CD14-positive monocyte (primary cell): ENCODE measurements at regions not wholly inside any gene's neighbourhood (a gene's known extent, or its start where the extent isn't known, plus 50 kb on each side); places are given as distances from the start of the nearest gene placed in this dataset.

ENCODE experiments used
- DNase-seq, 3 donors: peaks; one replicate each; pipeline ENCODE4 v3.0.0-alpha.2; 2011 to 2022
- H2AFZ ChIP-seq: 2 replicates; pipeline ENCODE4 v1.6.0; 2012; ENCODE audit warnings: mild to moderate bottlenecking, low read depth, low read length, inconsistent platforms; ENCODE audit not compliant: insufficient read depth, poor library complexity, severe bottlenecking
- H3K27ac ChIP-seq, 2 donors: 1 replicate in 1 of 2; 2 replicates in 1 of 2; pipeline ENCODE4 v1.5.1; 2012 to 2013; ENCODE audit warnings: low read length in 2 of 2, control low read depth in 1 of 2, inconsistent platforms in 1 of 2, low read depth in 1 of 2, mild to moderate bottlenecking in 1 of 2
- H3K27me3 ChIP-seq, 2 donors: one replicate each; pipeline versions ENCODE4 v1.6.0 to v1.6.1; 2011 to 2013; ENCODE audit warnings: low read length in 2 of 2; ENCODE audit not compliant: control insufficient read depth in 2 of 2, insufficient read depth in 2 of 2
- H3K36me3 ChIP-seq, 2 donors: replicated peaks in 1 of 2; 1 replicate in 1 of 2; 2 replicates in 1 of 2; pipeline versions ENCODE4 v1.5.1 to v1.6.1; 2012 to 2013; ENCODE audit warnings: low read length in 2 of 2, control low read depth in 1 of 2, inconsistent platforms in 1 of 2, mild to moderate bottlenecking in 1 of 2; ENCODE audit not compliant: insufficient read depth in 2 of 2, control insufficient read depth in 1 of 2
- H3K4me1 ChIP-seq, 2 donors: 1 replicate in 1 of 2; 2 replicates in 1 of 2; pipeline versions ENCODE4 v1.5.1 to v1.6.1; 2012 to 2013; ENCODE audit warnings: low read length in 2 of 2, control low read depth in 1 of 2, inconsistent platforms in 1 of 2, mild to moderate bottlenecking in 1 of 2, moderate library complexity in 1 of 2; ENCODE audit not compliant: insufficient read depth in 2 of 2, control insufficient read depth in 1 of 2
- H3K4me2 ChIP-seq: replicated peaks from 2 replicates; pipeline ENCODE3; 2012; ENCODE audit warnings: low read length, moderate library complexity, mild to moderate bottlenecking; ENCODE audit not compliant: poor library complexity, severe bottlenecking; ENCODE audit errors: extremely low read depth
- H3K4me3 ChIP-seq, 3 experiments: fragments of 200-600 bp in 1 of 3; sonication (generic) in 1 of 3; replicated peaks in 1 of 3; 1 replicate in 2 of 3; 2 replicates in 1 of 3; pipeline ENCODE4 v1.5.1; 2011 to 2013; ENCODE audit warnings: low read length in 3 of 3, mild to moderate bottlenecking in 3 of 3, control low read depth in 2 of 3, low read depth in 2 of 3, inconsistent platforms in 1 of 3, moderate library complexity in 1 of 3
- H3K79me2 ChIP-seq: 2 replicates; pipeline ENCODE4 v1.6.0; 2012; ENCODE audit warnings: mild to moderate bottlenecking, control low read depth, inconsistent platforms, low read length, moderate library complexity; ENCODE audit not compliant: insufficient read depth
- H3K9ac ChIP-seq: 2 replicates; pipeline ENCODE4 v1.6.0; 2017; ENCODE audit warnings: low read length, mild to moderate bottlenecking; ENCODE audit not compliant: insufficient read depth, poor library complexity, severe bottlenecking
- H3K9me3 ChIP-seq, 2 donors: replicated peaks in 1 of 2; 1 replicate in 1 of 2; 2 replicates in 1 of 2; pipeline versions ENCODE4 v1.5.1 to v1.6.1; 2012 to 2013; ENCODE audit warnings: low read length in 2 of 2, control low read depth in 1 of 2; ENCODE audit not compliant: control insufficient read depth in 1 of 2, insufficient read depth in 1 of 2
- H4K20me1 ChIP-seq: 2 replicates; pipeline ENCODE4 v1.6.0; 2012; ENCODE audit warnings: mild to moderate bottlenecking, low read length, control low read depth, moderate library complexity; ENCODE audit not compliant: insufficient read depth
- H3K27ac Mint-ChIP-seq, 7 donors: one replicate each; pipeline ENCODE4 v1.8.0; 2020; ENCODE audit warnings: mild to moderate bottlenecking in 7 of 7, mixed read lengths in 7 of 7, moderate library complexity in 6 of 7, inconsistent platforms in 2 of 7
- H3K27me3 Mint-ChIP-seq, 3 donors: one replicate each; pipeline ENCODE4 v1.8.0; 2021 to 2022; ENCODE audit warnings: low read depth in 3 of 3, mild to moderate bottlenecking in 3 of 3, mixed read lengths in 3 of 3, moderate library complexity in 3 of 3, inconsistent platforms in 1 of 3
- H3K36me3 Mint-ChIP-seq, 2 donors: one replicate each; pipeline ENCODE4 v1.8.0; 2020; ENCODE audit warnings: mixed read lengths in 2 of 2, inconsistent platforms in 1 of 2, mild to moderate bottlenecking in 1 of 2
- H3K4me1 Mint-ChIP-seq: one replicate; pipeline ENCODE4 v1.8.0; 2020; ENCODE audit warnings: mild to moderate bottlenecking, mixed read lengths
- H3K4me3 Mint-ChIP-seq, 2 donors: one replicate each; pipeline ENCODE4 v1.8.0; 2020; ENCODE audit warnings: mild to moderate bottlenecking in 2 of 2, mixed read lengths in 2 of 2, moderate library complexity in 1 of 2
- H3K9me3 Mint-ChIP-seq, 7 donors: one replicate each; pipeline ENCODE4 v1.8.0; 2020 to 2022; ENCODE audit warnings: mixed read lengths in 7 of 7, mild to moderate bottlenecking in 6 of 7, moderate library complexity in 6 of 7, inconsistent platforms in 2 of 7
- WGBS: methylation state at CpG from one replicate; pipeline ENCODE4 v1.1.5; 2013; ENCODE audit warnings: missing lambda C conversion rate; ENCODE audit not compliant: insufficient coverage; 5-methylcytosine and 5-hydroxymethylcytosine counted together
- intact Hi-C, 2 donors: fragments of 100-400 bp; cut with micrococcal nuclease; formaldehyde crosslinking; loops; one replicate each; pipeline versions ENCODE4 v1.15.0 to v1.15.1; 2023
- TF ChIP-seq, protein P1 (sequence below): fragments of 200-600 bp; IDR thresholded peaks from one replicate; pipeline ENCODE4 v1.8.0; 2022; ENCODE audit warnings: antibody characterized with exemption, mild to moderate bottlenecking

DNA sequence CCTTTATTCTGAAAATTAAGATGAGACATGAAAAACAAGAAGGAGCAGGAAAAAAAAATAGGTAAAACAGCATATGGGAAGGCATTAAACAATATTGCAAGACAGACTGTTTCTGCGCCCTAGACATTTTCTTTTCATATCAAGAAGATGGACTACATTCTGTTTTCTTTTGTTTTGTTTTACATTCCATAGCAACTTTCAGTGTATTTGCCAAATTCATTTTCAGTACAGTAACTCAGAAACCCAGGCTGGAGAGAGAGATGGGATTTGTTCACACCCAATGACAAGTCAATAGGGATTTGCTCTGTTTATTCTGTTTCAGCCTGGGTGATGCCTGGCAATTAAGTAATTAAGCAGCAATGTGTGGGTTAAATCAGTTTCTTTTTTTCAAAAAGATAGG lies 892.8 kb upstream of the DIAPH2 start:
- Histone ChIP-seq H4K20me1 (no peaks in the 10 kb centered on the region), H3K36me3 (no peaks in the 10 kb centered on the region), H3K79me2 (no peaks in the 10 kb centered on the region), H3K9ac (no peak overlapping the region), H3K4me3 (no peak overlapping the region), H3K27me3 (no peaks in the 10 kb centered on the region), H3K9me3 (no peaks in the 10 kb centered on the region), H3K27ac (no peak overlapping the region), H3K4me2 (no peak overlapping the region), H2AFZ (no peak overlapping the region), H3K4me1 (no peaks in the 10 kb centered on the region)
- peaks cover 0 to 2% (median 0%) of the 10 kb centered on the region in 7 donors for H3K9me3 Mint-ChIP-seq
- intact Hi-C loops = no loop called here
- peaks cover 0 to 4% (median 0%) of the 10 kb centered on the region in 3 donors for H3K27me3 Mint-ChIP-seq
- no peak for DNase-seq
- H3K27ac Mint-ChIP-seq = no peak overlapping the region
- H3K36me3 Mint-ChIP-seq = no peaks in the 10 kb centered on the region
- no peak overlapping the region for H3K4me3 Mint-ChIP-seq
- H3K4me1 Mint-ChIP-seq = no peaks in the 10 kb centered on the region
- WGBS = no CpG with 5 or more reads among the region's 1 CpG
- TF ChIP-seq, protein P1, sequence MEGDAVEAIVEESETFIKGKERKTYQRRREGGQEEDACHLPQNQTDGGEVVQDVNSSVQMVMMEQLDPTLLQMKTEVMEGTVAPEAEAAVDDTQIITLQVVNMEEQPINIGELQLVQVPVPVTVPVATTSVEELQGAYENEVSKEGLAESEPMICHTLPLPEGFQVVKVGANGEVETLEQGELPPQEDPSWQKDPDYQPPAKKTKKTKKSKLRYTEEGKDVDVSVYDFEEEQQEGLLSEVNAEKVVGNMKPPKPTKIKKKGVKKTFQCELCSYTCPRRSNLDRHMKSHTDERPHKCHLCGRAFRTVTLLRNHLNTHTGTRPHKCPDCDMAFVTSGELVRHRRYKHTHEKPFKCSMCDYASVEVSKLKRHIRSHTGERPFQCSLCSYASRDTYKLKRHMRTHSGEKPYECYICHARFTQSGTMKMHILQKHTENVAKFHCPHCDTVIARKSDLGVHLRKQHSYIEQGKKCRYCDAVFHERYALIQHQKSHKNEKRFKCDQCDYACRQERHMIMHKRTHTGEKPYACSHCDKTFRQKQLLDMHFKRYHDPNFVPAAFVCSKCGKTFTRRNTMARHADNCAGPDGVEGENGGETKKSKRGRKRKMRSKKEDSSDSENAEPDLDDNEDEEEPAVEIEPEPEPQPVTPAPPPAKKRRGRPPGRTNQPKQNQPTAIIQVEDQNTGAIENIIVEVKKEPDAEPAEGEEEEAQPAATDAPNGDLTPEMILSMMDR = no peak

DNA sequence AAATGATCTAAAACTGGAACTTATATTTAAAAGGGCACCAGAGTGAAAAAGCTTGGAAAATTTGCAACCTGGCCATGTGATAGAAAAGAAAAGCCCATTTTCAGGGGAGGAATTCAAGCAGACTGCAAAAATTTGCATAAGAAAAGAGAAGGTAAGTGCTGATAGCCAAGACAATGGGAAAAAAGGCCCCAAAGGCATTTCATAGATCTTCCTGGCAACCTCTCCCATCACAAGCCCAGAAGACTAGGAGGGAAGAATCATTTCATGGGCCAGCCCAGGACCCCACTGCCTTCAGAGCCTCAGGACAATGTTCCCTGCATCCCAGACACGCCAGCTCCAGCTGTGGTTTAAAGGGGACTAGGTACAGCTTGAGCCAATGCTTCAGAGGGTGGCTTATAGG lies 887.3 kb upstream of the DIAPH2 start:
- Histone ChIP-seq H4K20me1 (no peaks in the 10 kb centered on the region), H3K9me3 (no peaks in the 10 kb centered on the region), H3K4me3 (no peak overlapping the region), H3K9ac (no peak overlapping the region), H3K36me3 (no peaks in the 10 kb centered on the region), H3K4me1 (no peaks in the 10 kb centered on the region), H2AFZ (no peak overlapping the region), H3K27ac (no peak overlapping the region), H3K27me3 (no peaks in the 10 kb centered on the region), H3K79me2 (no peaks in the 10 kb centered on the region), H3K4me2 (no peak overlapping the region)
- intact Hi-C loops = no loop called here
- Mint-ChIP-seq H3K4me1 (no peaks in the 10 kb centered on the region), H3K27ac (no peak overlapping the region), H3K4me3 (no peak overlapping the region), H3K9me3 (peaks cover 0 to 1% (median 0%) of the 10 kb centered on the region in 7 donors), H3K27me3 (peaks cover 0 to 4% (median 0%) of the 10 kb centered on the region in 3 donors), H3K36me3 (no peaks in the 10 kb centered on the region)
- TF ChIP-seq, protein P1 = no peak
- DNase-seq = no peak
- WGBS = no CpG with 5 or more reads among the region's 1 CpG
